NCI-H748 (cell line): ENCODE measurements at regions not wholly inside any gene's neighbourhood (a gene's known extent, or its start where the extent isn't known, plus 50 kb on each side); places are given as distances from the start of the nearest gene placed in this dataset.

ENCODE experiments used
- DNase-seq: peaks from one replicate; lab custom pipeline; 2025; ENCODE audit not compliant: unreplicated experiment; lab: John Stamatoyannopoulos, UW

DNA sequence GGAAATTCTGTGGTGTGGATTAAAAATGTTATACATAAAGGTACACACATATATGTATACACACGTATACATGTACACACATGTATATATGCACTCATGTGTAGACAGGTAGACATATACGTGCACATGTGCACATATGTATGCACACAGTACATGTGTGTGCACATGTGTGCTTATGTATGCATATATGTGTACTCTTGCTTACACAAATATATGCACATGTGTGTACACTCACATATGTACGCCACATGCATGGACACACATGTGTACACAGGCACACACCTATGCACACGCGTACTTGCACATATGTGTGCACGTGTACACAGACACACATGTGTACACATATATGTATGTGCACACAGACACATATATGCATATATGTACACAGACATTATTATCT lies 142.8 kb upstream of the SALL3 start:
- no peak for DNase-seq

DNA sequence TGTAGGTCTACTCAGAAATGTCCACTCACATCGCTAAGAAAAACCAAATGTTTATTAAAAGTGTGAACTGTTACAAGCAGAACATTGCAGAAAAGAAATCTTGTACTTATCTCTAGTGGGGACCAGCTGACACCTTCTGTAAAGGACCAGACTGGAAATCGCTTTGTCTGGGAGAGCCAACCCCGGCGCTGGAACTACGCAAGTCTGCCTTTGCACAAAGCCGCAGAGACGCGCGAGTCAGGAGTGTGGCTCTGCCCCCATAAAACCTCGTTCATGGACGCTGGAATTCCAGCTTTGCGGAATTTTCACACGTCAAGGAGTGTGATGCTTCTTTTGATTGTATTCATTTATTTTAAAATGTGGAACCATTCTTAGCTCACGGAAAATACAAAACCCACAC lies 141.9 kb upstream of the SALL3 start:
- no peak for DNase-seq

DNA sequence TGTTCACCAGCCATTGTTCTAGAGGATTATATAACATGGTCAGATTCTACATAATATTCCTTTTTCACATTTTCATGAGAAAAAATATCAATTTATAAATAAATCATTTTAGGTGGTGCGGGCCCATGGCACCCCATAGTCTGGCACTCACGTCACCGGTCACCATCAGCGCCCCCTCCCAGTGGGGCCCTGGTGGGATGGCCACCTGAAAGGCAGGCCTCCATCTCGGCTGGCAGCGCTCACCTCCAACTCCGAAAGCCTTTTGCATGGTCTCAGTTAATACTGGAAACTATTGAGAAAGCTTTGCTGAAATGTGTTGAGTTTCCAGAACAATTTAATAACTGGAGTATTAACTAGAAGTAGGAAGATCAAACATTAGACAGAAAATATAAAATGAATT lies 141.4 kb upstream of the SALL3 start:
- no peak for DNase-seq

DNA sequence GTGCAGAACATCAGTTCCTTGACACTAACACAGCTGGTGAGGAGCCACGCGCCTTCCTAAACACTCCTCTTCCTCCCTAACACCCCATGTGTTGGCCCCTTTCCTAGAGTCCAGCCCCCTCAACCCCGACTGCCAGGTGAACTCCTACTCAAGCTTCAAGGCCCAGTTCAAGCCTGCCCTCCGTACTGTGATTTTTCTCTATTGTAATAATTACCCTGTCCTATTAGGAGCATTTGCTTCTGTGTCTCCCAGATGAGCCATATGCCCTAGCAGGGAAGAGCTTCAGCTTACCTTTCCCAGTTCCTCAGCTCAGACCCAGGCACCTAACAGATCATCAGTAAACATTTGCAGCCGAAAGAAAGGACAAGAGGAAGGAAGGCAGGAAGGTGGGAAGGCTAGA lies 130.6 kb upstream of the SALL3 start:
- no peak for DNase-seq

DNA sequence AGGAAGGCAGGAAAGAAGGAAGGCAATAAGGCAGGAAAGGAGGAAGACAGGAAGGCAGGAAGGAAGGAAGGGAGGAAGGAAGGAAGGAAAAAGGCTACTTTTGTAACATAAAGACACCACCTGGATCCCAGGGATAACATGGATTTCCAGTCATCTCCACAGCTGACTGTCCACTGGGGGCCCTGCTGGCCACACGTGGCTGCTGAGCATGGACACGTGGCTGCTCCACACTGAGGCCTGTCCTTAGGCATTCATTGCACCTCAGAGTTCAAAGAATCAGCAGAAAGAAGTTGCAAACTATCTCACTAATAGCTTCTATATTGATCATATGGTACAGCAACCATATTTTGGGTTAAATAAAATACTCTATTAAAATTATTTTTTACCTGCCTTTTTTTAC lies 130.2 kb upstream of the SALL3 start:
- DNase-seq = no peak

DNA sequence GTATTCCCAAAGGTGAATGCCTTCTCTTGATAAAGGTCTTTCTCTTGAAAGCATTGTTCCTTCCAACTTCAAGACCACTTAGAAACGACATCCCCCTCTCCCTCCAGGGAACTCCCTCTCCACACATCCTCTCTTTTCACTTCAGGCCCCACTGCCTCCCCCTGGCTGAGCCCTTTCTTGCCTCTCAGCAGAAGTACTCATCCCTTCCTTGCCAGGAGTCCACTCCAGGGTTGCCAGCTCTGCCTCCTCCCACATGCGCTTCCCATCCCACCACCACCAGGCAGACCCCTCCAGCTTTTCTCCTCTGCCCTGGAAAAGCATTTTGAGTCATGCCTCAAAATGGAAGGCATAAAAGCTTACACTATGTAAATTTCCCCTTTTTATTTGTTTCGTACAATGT lies 126.3 kb upstream of the SALL3 start:
- no peak for DNase-seq

DNA sequence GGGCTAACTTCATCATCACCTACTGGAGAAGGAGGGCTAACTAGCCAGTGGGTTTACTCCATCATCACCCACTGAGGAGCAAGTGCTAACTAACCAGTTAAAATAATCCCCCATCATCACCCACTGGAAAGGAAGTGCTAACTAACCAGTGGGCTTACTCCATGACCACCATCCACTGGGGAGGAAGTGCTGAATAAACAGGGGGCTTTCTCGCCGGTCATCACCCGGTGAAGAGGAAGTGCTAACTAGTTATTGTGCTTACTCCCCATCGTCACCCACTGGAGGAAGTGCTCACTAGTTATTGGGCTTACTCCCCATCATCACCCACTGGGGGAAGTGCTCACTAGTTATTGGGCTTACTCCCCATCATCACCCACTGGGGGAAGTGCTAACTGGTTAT lies 124.4 kb upstream of the SALL3 start:
- no peak for DNase-seq

DNA sequence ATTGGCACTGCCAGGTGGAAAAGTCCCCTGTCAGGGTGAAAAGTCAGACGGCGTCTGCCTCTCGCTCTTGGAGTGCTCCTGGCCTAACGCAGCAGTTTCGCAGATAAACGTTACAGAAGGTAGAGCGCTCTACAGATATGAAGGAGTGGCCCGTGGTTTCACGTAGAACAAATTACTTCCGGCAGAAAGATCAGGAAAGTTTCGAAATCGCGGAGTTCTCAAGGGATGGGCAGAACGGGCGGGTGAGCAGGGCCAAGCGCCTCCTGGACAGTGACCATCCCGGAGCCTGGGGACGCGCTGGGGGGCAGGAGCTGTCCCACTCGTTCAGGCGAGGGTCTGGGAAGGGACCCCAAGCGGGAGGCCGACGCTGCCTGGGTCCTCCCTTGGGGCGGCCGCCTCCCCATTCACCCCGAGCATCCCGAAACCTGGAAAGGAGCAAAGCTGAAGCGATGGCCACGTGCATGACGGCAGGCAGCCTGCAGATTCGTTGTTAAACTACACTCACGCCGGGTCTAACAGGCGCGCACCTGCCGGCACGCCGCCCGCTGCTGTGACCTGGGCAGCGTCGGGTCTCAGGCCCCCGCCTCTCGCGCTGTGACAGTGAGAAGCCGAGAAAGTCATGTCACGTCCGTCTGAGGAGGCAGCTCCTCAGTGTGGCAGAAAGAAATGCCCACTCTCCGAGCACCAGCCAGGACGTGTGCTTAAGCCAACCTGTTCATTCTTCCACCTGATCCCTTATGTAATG lies 122.9 kb upstream of the SALL3 start:
- peak; percentile 47 for DNase-seq

DNA sequence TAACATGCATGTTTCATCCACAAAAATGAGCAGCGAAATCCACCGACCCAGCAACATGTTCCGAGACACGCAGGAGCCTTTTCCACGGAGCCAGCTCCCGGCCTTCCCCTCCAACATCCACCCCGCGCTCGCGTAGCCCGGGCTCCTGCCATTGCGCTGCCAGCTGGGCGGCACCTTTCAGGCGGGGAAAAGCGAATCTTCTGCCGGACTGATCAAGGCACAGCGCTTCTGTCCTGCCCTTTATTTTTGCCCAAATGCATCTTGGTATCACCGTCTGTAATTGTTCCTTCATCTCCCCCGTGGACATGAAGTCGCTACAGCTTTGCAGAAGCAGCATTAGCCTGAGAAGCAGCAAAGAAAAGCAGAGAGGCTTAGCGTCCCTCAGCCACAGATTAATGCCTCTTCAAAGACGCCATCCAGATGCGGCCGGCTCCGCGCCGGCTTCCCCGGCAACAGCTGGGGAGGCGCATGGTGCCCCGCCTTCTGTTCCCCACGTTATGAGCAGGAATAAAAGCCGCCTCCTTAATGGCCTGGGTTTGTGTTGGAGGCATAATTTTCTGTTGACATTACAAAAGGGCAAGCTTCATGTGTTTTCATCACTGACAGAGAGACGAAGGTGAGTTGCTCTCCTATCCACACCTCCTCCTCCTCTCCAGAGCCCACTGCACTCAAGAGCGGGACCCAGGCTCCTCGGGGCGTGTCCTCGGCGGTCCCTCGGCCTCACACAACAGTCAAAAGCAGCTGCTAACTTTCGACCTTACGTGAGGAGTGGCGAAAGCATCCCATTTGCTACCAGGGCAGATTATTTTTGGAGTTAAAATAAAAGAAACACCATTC lies 122.1 kb upstream of the SALL3 start:
- DNase-seq = peak; percentile 76

DNA sequence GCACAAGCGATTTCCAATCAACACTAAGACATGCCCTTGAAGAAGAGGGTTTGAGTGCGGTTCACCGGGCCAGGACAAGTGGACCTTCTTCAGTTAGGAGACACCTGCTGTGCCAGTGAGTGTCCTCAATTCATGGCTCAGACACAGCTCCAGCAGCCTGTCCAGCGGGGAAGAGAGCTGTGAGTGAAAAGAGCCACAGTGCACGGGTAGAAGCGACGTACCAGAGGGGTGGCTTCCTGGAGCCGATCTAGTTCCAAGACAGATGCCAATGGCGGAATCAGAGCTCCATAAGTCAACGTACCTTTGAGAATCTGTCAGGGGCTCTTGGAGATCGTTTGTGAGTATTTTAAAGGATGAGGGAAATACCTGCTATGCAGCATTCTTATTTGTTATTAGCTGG lies 119.9 kb upstream of the SALL3 start:
- no peak for DNase-seq

DNA sequence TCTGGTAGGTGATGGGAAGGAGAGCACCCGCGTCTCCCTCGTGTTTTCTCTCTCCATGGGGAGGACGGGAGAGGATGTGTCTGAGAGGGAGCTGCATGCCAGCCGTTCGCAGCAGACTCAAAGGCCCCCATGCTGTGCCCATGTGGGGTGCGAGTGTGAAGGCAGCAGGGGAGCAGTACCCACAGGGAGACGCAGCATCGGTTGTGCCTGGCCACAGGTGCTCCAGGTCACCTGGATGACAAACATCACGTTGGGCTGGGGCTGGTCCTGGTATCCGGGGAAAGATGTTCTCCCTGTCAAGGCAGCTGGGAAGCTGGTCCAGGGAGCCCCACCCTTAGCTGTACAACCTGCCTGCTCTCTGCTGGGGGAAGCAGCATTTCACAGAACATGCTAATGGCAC lies 119.5 kb upstream of the SALL3 start:
- DNase-seq = no peak

DNA sequence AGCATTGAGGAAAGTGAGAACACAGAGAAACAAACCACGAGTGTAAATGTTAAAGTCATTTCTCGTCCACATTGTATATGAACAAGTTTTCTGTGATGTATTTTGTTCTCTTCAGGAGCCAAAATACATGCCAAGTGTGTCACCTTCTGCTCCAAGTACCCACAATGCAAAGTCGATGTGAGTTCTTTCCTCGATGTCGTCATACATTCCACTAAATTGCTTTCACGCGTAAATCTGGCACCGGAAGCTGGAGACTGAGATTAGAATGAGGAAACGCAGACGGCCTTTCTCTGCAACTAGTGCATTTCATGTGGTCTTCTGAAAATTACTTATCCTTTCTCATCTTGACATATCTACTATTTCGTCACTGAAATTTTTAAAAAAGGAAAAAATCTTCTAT lies 118.5 kb upstream of the SALL3 start:
- DNase-seq = no peak

DNA sequence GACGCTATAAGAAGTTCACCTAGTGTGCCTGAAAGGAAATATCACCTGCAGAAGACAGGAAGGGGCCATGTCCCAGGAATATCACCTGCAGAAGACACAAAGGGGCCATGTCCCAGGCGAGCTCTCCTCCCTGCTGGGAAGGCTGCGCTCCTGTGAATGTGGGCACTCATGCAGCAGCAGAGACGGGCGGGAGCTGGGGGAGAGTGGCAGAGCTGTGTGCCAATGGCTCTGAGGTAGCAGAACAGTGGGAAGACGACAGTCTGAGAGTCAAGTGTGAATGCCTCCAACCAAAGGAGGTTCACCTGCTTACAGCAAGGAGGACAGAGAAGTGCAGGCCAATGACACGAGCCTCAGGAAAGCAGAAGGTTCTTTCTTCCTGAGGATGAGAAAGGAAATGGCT lies 117.9 kb upstream of the SALL3 start:
- DNase-seq = no peak

DNA sequence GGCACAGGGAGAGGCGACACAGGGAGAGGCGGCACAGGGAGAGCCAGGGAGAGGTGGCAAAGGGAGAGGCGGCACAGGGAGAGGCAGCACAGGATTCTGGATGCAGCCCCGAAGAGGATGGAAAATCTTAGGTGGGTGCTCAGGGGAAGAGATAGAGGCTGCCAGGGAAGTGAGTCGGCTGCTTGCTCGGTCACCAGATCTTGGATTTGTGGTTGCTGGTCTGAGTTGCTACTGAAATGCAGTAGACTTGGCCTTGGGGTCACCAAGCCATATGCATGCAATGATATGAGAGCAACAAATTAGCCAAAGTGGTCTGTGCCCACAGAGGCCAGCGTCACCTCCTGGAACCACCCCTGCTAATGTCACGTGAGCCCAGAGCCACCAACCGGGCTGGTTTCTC lies 117.2 kb upstream of the SALL3 start:
- no peak for DNase-seq

DNA sequence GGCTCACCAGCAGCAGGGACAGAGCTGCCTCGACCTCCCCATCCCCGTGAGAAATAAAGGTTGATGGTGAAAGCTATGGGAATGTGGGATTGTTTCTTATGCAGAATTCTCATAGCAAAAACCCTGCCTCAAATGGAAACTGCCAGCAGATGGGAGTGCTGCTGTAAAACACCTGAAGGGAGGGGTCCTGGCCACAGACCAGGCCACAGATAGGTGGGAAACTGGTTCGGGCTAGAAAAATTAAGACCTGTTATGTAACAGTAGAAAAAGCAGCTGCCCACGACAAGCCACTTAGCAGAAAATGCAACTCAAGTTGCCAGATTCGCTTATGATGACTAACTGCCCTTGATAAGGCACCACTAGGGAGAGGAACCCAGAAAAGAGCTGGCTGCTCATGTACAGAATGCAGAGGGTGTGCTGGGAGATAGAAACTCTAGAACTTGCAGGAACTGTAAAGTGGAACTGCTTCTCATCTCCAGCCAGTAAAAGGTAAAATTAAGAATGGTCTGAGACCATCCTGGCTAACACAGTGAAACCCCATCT lies 114.5 kb upstream of the SALL3 start:
- no peak for DNase-seq

DNA sequence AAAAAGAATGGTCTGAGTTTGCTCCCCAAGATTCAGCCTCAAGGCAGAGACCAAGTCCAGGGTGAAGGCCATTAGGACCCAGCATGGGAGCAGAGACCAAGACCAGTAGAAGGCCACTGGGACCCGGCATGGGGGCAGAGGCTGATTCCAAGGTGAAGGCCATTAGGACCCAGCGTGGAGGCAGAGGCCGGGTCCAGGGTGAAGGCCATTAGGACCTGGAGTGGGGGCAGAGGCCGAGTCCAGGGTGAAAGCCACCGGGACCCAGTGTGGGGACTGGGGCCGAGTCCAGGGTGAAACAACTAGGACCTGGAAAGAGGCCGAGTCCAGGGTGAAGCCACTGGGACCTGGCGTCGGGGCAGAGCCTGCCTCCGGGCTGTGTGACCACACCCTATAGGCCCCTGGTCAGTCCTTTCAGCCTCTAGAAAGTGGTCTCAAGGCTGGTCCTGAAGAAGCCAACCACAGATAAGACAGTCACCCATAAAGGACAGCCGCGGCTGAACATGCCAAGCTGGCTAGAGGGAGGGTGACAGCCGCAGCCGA lies 113.8 kb upstream of the SALL3 start:
- no peak for DNase-seq

DNA sequence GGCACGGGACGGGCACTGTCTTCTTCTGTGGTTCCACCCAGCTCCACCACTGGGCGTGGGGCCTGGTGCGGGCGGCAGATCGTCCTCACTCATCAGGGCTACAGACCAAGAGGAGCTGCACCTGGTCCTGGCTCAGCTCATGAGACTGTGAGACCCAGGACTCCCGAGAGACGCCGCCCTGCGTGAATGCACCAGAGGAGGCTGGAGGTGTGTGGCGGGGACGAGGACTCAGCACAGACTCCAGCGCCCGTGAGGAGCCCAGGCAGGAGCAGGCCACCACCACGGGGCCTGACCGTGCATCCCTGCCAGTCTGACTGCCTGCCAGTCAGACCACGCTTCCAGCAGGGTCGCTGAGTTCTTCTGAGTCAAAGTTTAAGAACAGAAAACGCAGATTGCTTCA lies 112.5 kb upstream of the SALL3 start:
- no peak for DNase-seq

DNA sequence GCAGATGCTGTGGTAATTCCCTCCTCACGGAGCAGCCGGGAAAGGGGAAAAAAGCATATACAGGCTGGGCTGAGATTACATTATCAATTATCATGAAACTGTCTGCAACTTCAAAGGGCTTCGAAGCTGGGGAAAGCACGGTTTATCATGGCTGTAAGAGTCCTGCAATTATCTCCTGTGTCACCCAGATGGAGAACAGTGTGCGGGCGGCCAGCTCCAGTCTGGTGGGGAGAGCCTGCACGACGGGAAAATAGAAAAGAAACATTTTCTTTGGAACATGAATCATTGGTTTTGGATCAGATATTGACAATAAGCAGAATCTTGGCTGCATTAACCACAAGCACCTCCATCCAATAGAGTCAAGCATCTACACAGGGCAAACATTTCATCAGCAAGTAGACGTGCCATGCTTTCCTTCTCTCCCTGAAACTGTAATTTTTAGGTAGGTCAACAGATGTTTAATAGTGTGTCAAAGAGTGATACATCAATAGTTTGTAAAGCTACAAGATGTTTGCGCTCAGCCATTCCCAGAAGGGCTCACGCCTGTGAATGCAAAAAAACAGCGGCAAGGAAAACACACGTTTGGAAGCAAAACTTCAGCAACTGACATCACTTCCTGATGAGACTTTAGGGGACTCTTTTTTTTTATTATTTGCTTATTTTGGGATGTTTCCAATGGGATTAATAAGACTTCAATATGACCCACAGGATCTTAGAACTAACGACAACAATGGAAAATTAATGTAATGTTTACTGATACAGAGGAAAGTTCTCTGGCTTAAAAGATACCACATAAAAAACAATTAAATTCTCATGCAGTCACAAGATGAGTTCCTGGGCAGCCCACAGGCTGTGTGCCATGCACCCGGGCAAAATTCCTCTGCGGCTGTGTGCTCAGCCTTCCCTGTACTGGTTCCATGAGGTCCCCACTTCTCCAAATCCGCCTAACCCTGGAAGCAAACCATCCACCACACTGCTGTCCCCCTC lies 111.0 kb upstream of the SALL3 start:
- DNase-seq = no peak

DNA sequence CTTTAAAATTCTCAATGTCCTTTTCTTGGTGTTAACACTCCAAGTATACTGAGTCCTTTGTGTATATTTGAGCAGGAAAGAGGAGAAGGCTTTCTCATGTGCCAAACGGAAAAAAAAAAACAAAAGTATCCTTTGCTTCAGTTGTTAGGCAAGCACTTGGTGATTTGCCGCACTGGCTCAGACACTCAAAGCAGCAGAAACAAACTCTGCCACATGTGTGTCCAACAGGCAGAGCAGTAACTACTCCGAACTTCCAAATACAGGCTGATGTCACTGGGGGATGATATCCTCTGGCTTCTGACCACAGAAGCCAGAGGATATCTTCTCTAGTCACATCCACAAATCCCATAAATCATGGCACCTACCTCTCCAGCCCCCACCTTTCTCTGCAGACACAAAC lies 108.0 kb upstream of the SALL3 start:
- DNase-seq = no peak

DNA sequence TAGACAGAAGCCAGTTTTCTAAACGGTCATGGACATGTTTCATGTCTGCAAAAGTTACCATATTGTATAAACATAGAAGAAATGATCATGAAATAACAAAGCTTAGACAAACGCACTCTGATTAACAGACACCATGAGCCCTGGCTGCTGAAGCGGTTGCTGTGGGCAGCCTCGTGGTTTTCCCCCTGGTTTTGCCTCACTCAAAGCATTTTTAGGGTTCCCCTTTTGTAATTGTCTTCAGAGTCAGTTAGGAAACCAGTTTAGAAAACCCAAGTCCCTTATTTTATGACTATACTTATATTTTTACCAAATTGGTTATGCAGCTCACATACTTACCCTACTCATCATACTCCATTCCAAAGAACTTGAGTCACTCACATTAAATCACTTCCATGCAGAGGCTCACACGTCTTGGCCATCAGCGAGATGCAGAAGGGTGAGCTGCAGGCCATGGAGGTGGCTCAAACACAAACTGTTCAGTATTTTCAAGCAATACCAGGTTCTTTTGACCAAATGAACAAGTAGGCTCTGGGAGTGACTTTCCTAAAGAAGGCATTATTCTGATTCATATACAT lies 105.6 kb upstream of the SALL3 start:
- no peak for DNase-seq
